GM21737 (cell line): ENCODE measurements at regions not wholly inside any gene's neighbourhood (a gene's known extent, or its start where the extent isn't known, plus 50 kb on each side); places are given as distances from the start of the nearest gene placed in this dataset.
"Not testable (repeated sequence)": the region's sequence is repeated elsewhere in the genome, so short reads cannot be mapped to it uniquely, and the experiment has no call there.

Experiments
- ATAC-seq: cut with Tn5 transposase; IDR thresholded peaks from one replicate; pipeline ENCODE4 v1.9.1; 2021; ENCODE audit warnings: mild to moderate bottlenecking, moderate library complexity; ENCODE audit not compliant: unreplicated experiment

GRCh38 chr2:122670897-122671296 lies 915.4 kb downstream of the TSN start:
- no peak for ATAC-seq

GRCh38 chr2:122680662-122681061 lies 925.2 kb downstream of the TSN start:
- no peak for ATAC-seq

GRCh38 chr2:122681626-122682025 lies 926.2 kb downstream of the TSN start:
- ATAC-seq = no peak

- no peak for ATAC-seq
These were observed 926.9 kb downstream of the TSN start for GRCh38 chr2:122682356-122682755.

- ATAC-seq = no peak
These were observed 927.6 kb downstream of the TSN start for GRCh38 chr2:122683018-122683417.

GRCh38 chr2:122692400-122693083 lies 937.1 kb downstream of the TSN start:
- no peak for ATAC-seq

GRCh38 chr2:122697415-122697814 lies 942.0 kb downstream of the TSN start:
- ATAC-seq = no peak

- no peak for ATAC-seq
These were observed 948.2 kb downstream of the TSN start for GRCh38 chr2:122703676-122704075.

- peak; percentile 47 for ATAC-seq
These were observed 948.7 kb downstream of the TSN start for GRCh38 chr2:122704109-122704563.

GRCh38 chr2:122705746-122706145 lies 950.3 kb downstream of the TSN start:
- ATAC-seq = no peak

- no peak for ATAC-seq
These were observed 951.3 kb downstream of the TSN start for GRCh38 chr2:122706757-122707223.

- ATAC-seq = no peak
These were observed 951.9 kb downstream of the TSN start for GRCh38 chr2:122707224-122707824.

GRCh38 chr2:122710049-122710448 lies 954.6 kb downstream of the TSN start:
- no peak for ATAC-seq

- ATAC-seq = no peak
These were observed 958.3 kb downstream of the TSN start for GRCh38 chr2:122713800-122714199.

GRCh38 chr2:122720822-122721221 lies 965.4 kb downstream of the TSN start:
- not testable (repeated sequence) for ATAC-seq

- no peak for ATAC-seq
These were observed 979.4 kb downstream of the TSN start for GRCh38 chr2:122734766-122735424.

- no peak for ATAC-seq
These were observed 980.8 kb downstream of the TSN start for GRCh38 chr2:122736279-122736678.

GRCh38 chr2:122737429-122738077 lies 982.1 kb downstream of the TSN start:
- no peak for ATAC-seq

- no peak for ATAC-seq
These were observed 984.5 kb downstream of the TSN start for GRCh38 chr2:122739732-122740593.

- no peak for ATAC-seq
These were observed 985.1 kb downstream of the TSN start for GRCh38 chr2:122740594-122740948.

- no peak for ATAC-seq
These were observed 986.0 kb downstream of the TSN start for GRCh38 chr2:122741403-122741802.
